Thyroid gland (tissue), 4 donors: ENCODE measurements at regions not wholly inside any gene's neighbourhood (a gene's known extent, or its start where the extent isn't known, plus 50 kb on each side); places are given as distances from the start of the nearest gene placed in this dataset.
"Not testable (repeated sequence)": the region's sequence is repeated elsewhere in the genome, so short reads cannot be mapped to it uniquely, and the experiment has no call there.

Experiments used
- CTCF ChIP-seq, 6 experiments: fragments of 200-600 bp in 3 of 6; fragments of 450-650 bp in 3 of 6; sonication (generic) in 3 of 6; IDR thresholded peaks; one replicate each; pipeline ENCODE4 v1.5.1; 2016 to 2019; ENCODE audit warnings: antibody characterized with exemption in 6 of 6, mild to moderate bottlenecking in 2 of 6, inconsistent platforms in 1 of 6, moderate library complexity in 1 of 6
- POLR2A ChIP-seq, 2 donors: fragments of 450-650 bp; IDR thresholded peaks; one replicate each; pipeline ENCODE4 v1.6.1; 2017; ENCODE audit warnings: antibody characterized with exemption in 2 of 2, mild to moderate bottlenecking in 2 of 2, moderate library complexity in 1 of 2

DNA sequence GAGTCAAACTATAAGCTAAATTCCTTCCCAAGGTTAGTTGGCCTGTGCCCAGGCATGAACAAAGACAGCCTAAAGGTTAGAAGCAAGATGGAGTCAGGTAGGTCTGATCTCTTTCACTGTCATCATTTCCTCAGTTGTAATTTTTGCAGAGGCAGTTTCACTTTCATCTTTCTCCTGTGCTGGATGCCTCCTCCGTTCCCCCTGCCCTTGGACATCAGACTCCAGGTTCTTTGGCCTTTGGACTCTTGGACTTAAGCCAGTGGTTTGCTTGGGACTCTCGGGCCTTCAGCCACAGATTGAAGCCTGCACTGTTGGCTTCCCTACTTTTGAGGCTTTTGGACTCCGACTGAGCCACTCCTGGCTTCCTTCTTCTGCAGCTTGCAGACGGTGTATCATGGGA is 4013.8 kb upstream of the TPTE start:
- TF ChIP-seq POLR2A, CTCF (IDR thresholded peaks at IDR 0.05): not testable (repeated sequence)
